IPS-20b (cell line): ENCODE measurements at regions not wholly inside any gene's neighbourhood (a gene's known extent, or its start where the extent isn't known, plus 50 kb on each side); places are given as distances from the start of the nearest gene placed in this dataset.

Experiments used
- H3K27ac ChIP-seq: one replicate; pipeline ENCODE4 v1.5.1; 2013; ENCODE audit warnings: low read length
- H3K27me3 ChIP-seq: 2 replicates; pipeline ENCODE4 v1.6.1; 2013; ENCODE audit warnings: mild to moderate bottlenecking, low read length, inconsistent platforms; ENCODE audit not compliant: insufficient read depth
- H3K36me3 ChIP-seq: 2 replicates; pipeline ENCODE4 v1.6.1; 2013; ENCODE audit warnings: low read depth, mild to moderate bottlenecking, inconsistent platforms, low read length, moderate library complexity; ENCODE audit not compliant: insufficient read depth
- H3K4me1 ChIP-seq: 2 replicates; pipeline ENCODE4 v1.6.1; 2013; ENCODE audit warnings: mild to moderate bottlenecking, control low read depth, inconsistent platforms, low read length, moderate library complexity; ENCODE audit not compliant: insufficient read depth
- H3K4me3 ChIP-seq: 2 replicates; pipeline ENCODE4 v1.5.1; 2013; ENCODE audit warnings: mild to moderate bottlenecking, low read length, inconsistent platforms
- H3K9ac ChIP-seq: 2 replicates; pipeline ENCODE4 v1.6.1; 2013; ENCODE audit warnings: low read depth, mild to moderate bottlenecking, inconsistent platforms, low read length, moderate library complexity
- H3K9me3 ChIP-seq: 2 replicates; pipeline ENCODE4 v1.6.1; 2013; ENCODE audit warnings: mild to moderate bottlenecking, low read depth, low read length, inconsistent platforms; ENCODE audit not compliant: insufficient read depth

- Histone ChIP-seq H3K4me3 (no peak overlapping the region), H3K27ac (no peak overlapping the region)
Measured at GRCh38 chr1:177748080-177748801, 221.6 kb downstream of the SEC16B start.

GRCh38 chr1:177746155-177746554 lies 223.7 kb downstream of the SEC16B start:
- Histone ChIP-seq H3K27me3 (no peaks in the 10 kb centered on the region), H3K36me3 (no peaks in the 10 kb centered on the region), H3K4me3 (no peak overlapping the region), H3K9ac (no peak overlapping the region), H3K4me1 (no peaks in the 10 kb centered on the region), H3K9me3 (no peaks in the 10 kb centered on the region), H3K27ac (no peak overlapping the region)

More at GRCh38 chr1:177748080-177748801, 221.6 kb downstream of the SEC16B start:
- Histone ChIP-seq H3K36me3 (no peaks in the 10 kb centered on the region), H3K4me1 (no peaks in the 10 kb centered on the region), H3K27me3 (no peaks in the 10 kb centered on the region), H3K9me3 (no peaks in the 10 kb centered on the region), H3K9ac (no peak overlapping the region)

- H3K4me3 ChIP-seq, result no peak overlapping the region
Measured at GRCh38 chr1:177744906-177745305, 225.0 kb downstream of the SEC16B start.

GRCh38 chr1:177741476-177741875 lies 228.4 kb downstream of the SEC16B start:
- Histone ChIP-seq H3K9me3 (no peaks in the 10 kb centered on the region), H3K9ac (no peak overlapping the region), H3K27ac (no peak overlapping the region), H3K36me3 (no peaks in the 10 kb centered on the region), H3K4me3 (no peak overlapping the region), H3K27me3 (no peaks in the 10 kb centered on the region), H3K4me1 (no peaks in the 10 kb centered on the region)

More at GRCh38 chr1:177744906-177745305, 225.0 kb downstream of the SEC16B start:
- Histone ChIP-seq H3K27ac (no peak overlapping the region), H3K36me3 (no peaks in the 10 kb centered on the region), H3K9ac (no peak overlapping the region), H3K27me3 (no peaks in the 10 kb centered on the region), H3K9me3 (no peaks in the 10 kb centered on the region), H3K4me1 (no peaks in the 10 kb centered on the region)

GRCh38 chr1:177739780-177740179 lies 230.1 kb downstream of the SEC16B start:
- Histone ChIP-seq H3K27me3 (no peaks in the 10 kb centered on the region), H3K27ac (no peak overlapping the region), H3K36me3 (no peaks in the 10 kb centered on the region), H3K9ac (no peak overlapping the region), H3K4me3 (no peak overlapping the region), H3K9me3 (no peaks in the 10 kb centered on the region), H3K4me1 (no peaks in the 10 kb centered on the region)

- Histone ChIP-seq H3K9ac (no peak overlapping the region), H3K27ac (no peak overlapping the region), H3K9me3 (no peaks in the 10 kb centered on the region), H3K36me3 (no peaks in the 10 kb centered on the region), H3K4me3 (no peak overlapping the region), H3K4me1 (no peaks in the 10 kb centered on the region), H3K27me3 (no peaks in the 10 kb centered on the region)
Measured at GRCh38 chr1:177737456-177737855, 232.4 kb downstream of the SEC16B start.

- H3K27ac ChIP-seq, result no peak overlapping the region
Measured at GRCh38 chr1:177732178-177732577, 237.7 kb downstream of the SEC16B start.

GRCh38 chr1:177729646-177730045 lies 240.2 kb downstream of the SEC16B start:
- Histone ChIP-seq H3K27ac (no peak overlapping the region), H3K4me3 (no peak overlapping the region)

More at GRCh38 chr1:177732178-177732577, 237.7 kb downstream of the SEC16B start:
- no peaks in the 10 kb centered on the region for H3K4me1 ChIP-seq
- no peak overlapping the region for H3K9ac ChIP-seq
- H3K27me3 ChIP-seq, result no peaks in the 10 kb centered on the region
- H3K36me3 ChIP-seq, result no peaks in the 10 kb centered on the region
- H3K4me3 ChIP-seq, result no peak overlapping the region
- H3K9me3 ChIP-seq, result no peaks in the 10 kb centered on the region

GRCh38 chr1:177723533-177723932 lies 246.3 kb downstream of the SEC16B start:
- peaks cover 14% of the 10 kb centered on the region; the same call in 1 of the 2 replicates for H3K9me3 ChIP-seq

More at GRCh38 chr1:177729646-177730045, 240.2 kb downstream of the SEC16B start:
- Histone ChIP-seq H3K4me1 (no peaks in the 10 kb centered on the region), H3K27me3 (no peaks in the 10 kb centered on the region), H3K36me3 (no peaks in the 10 kb centered on the region), H3K9ac (no peak overlapping the region), H3K9me3 (peaks cover 1% of the 10 kb centered on the region; the same call in 1 of the 2 replicates)

GRCh38 chr1:177710696-177711620 lies 258.9 kb downstream of the SEC16B start:
- no peak overlapping the region for H3K9ac ChIP-seq
- peaks cover 5% of the 10 kb centered on the region; the same call in 1 of the 2 replicates for H3K4me1 ChIP-seq
- no peaks in the 10 kb centered on the region for H3K27me3 ChIP-seq
- no peak overlapping the region for H3K27ac ChIP-seq
- H3K4me3 ChIP-seq, result no peak overlapping the region
- H3K9me3 ChIP-seq, result no peaks in the 10 kb centered on the region
- H3K36me3 ChIP-seq, result no peaks in the 10 kb centered on the region

More at GRCh38 chr1:177723533-177723932, 246.3 kb downstream of the SEC16B start:
- Histone ChIP-seq H3K4me3 (no peak overlapping the region), H3K4me1 (no peaks in the 10 kb centered on the region), H3K9ac (no peak overlapping the region), H3K36me3 (no peaks in the 10 kb centered on the region), H3K27ac (no peak overlapping the region), H3K27me3 (no peaks in the 10 kb centered on the region)

GRCh38 chr1:177708406-177708805 lies 261.5 kb downstream of the SEC16B start:
- H3K27me3 ChIP-seq, result no peaks in the 10 kb centered on the region
- no peak overlapping the region for H3K27ac ChIP-seq
- no peaks in the 10 kb centered on the region for H3K36me3 ChIP-seq
- no peak overlapping the region for H3K4me3 ChIP-seq
- H3K9ac ChIP-seq, result no peak overlapping the region
- no peaks in the 10 kb centered on the region for H3K9me3 ChIP-seq
- peaks cover 15% of the 10 kb centered on the region; the same call in 1 of the 2 replicates for H3K4me1 ChIP-seq
